Heart left ventricle (tissue), 13 donors: ENCODE measurements at regions not wholly inside any gene's neighbourhood (a gene's known extent, or its start where the extent isn't known, plus 50 kb on each side); places are given as distances from the start of the nearest gene placed in this dataset.

Experiments used
- CTCF ChIP-seq, 12 donors: fragments of 200-600 bp; sonication (generic) in 4 of 12; IDR thresholded peaks; one replicate each; pipeline versions ENCODE4 v1.5.0 to v1.8.0; 2018 to 2022; ENCODE audit warnings: antibody characterized with exemption in 12 of 12, mild to moderate bottlenecking in 5 of 12
- POLR2A ChIP-seq, 2 donors: fragments of 450-650 bp; IDR thresholded peaks; one replicate each; pipeline ENCODE4 v1.6.1; 2017; ENCODE audit warnings: antibody characterized with exemption in 2 of 2, mild to moderate bottlenecking in 2 of 2, moderate library complexity in 2 of 2
- donor health status: ischemic (EF 13 %, LVEDD 7.1; RV severe dilation, severe dysfunction).
- donor health status: DM: no; HTN: yes; CAD: no.
- donor health status: DM: no; HTN: no; CAD: no.
- donor health status: ischemic (EF 25% LVEDD 6.9; RV normal size, moderate dysfunction).
- donor health status: ischemic (EF 25% LVEDD 5.7; RV mildly dilated, moderate dysfunction).
- donor health status: ischemic (EF 35%, LVEDD 5.7; RV mildly dilated, moderate dysfunction).
- donor health status: nonischemic (EF 11% LVEDD 7.7; RV severe dilation, severe dysfunction).
- donor health status: DM: yes; HTN: yes; CAD: no.
- donor health status: PGD.
- donor health status: ischemic (EF 29% LVEDD 5.4; RV normal size, mild dysfunction).
- donor health status: nonischemic (EF 23%, LVEDD 6.1; RV moderate dilation, normal function).

GRCh38 chr4:69038582-69038981 is 57.7 kb upstream of the UGT2B7 start:
- TF ChIP-seq CTCF (IDR thresholded peaks at IDR 0.05) (no peak), POLR2A (IDR thresholded peaks at IDR 0.05) (no peak)
